Mammary epithelial cell (primary cell): ENCODE measurements at regions not wholly inside any gene's neighbourhood (a gene's known extent, or its start where the extent isn't known, plus 50 kb on each side); places are given as distances from the start of the nearest gene placed in this dataset.

Experiments used
- EZH2 ChIP-seq: IDR thresholded peaks from 2 replicates; pipeline ENCODE4 v1.6.1; 2012; ENCODE audit warnings: low read length, inconsistent platforms, borderline replicate concordance
- TF ChIP-seq, protein P1 (sequence below), 2 donors: IDR thresholded peaks in 1 of 2; conservative IDR thresholded peaks in 1 of 2; 2 replicates each; pipeline ENCODE4 v1.5.1; 2011 to 2012; ENCODE audit warnings: inconsistent platforms in 2 of 2, low read length in 2 of 2, mild to moderate bottlenecking in 2 of 2, control low read depth in 1 of 2, low read depth in 1 of 2; ENCODE audit not compliant: insufficient read depth in 1 of 2; ENCODE audit errors: extremely low read depth in 1 of 2

DNA sequence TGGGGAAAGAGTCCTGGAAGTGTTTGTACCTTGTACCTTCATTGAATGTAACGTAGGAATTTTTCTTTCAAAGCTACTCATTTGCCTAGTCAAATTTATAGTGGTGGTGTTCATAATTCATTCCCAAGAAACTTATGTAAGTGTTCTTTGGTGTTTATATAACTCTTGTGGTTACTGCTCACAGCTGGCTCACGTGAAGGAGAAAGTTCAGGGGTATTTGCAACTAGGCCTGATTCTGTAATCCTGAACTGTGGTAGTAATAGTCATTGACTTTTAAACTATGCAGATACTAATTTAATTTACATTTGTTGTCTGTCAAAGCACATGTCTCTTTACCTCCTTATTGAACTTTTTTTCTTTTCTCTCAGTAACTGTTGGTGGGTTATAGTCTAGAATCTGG is 50.5 kb upstream of the TEX264 start:
- TF ChIP-seq, protein P1, sequence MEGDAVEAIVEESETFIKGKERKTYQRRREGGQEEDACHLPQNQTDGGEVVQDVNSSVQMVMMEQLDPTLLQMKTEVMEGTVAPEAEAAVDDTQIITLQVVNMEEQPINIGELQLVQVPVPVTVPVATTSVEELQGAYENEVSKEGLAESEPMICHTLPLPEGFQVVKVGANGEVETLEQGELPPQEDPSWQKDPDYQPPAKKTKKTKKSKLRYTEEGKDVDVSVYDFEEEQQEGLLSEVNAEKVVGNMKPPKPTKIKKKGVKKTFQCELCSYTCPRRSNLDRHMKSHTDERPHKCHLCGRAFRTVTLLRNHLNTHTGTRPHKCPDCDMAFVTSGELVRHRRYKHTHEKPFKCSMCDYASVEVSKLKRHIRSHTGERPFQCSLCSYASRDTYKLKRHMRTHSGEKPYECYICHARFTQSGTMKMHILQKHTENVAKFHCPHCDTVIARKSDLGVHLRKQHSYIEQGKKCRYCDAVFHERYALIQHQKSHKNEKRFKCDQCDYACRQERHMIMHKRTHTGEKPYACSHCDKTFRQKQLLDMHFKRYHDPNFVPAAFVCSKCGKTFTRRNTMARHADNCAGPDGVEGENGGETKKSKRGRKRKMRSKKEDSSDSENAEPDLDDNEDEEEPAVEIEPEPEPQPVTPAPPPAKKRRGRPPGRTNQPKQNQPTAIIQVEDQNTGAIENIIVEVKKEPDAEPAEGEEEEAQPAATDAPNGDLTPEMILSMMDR (conservative IDR thresholded peaks at IDR 0.05 in 1 of 2, IDR thresholded peaks at IDR 0.05 in 1 of 2; ENCODE audit: extremely low read depth in 1 of 2, insufficient read depth in 1 of 2, low read depth in 1 of 2, low read length in 2 of 2), result no peak
- no peak for TF ChIP-seq EZH2
